Caco-2 (cell line): ENCODE measurements at regions not wholly inside any gene's neighbourhood (a gene's known extent, or its start where the extent isn't known, plus 50 kb on each side); places are given as distances from the start of the nearest gene placed in this dataset.
"Not testable (repeated sequence)": the region's sequence is repeated elsewhere in the genome, so short reads cannot be mapped to it uniquely, and the experiment has no call there.

Experiments used
- BruUV-seq: library from RNA; stranded (reverse); fragments of 400-500 nt; replicated peaks from 2 replicates; lab custom pipeline; 2021; lab: Mats Ljungman, UMichigan
- CTCF ChIA-PET: fragments of 300-600 bp; sonication (Branson Sonifier 250); formaldehyde crosslinking; loops from one replicate; lab custom pipeline; 2022; ENCODE audit warnings: antibody characterized with exemption; lab: Charles Lee
- POLR2A ChIA-PET: fragments of 300-600 bp; sonication (Branson Sonifier 250); formaldehyde crosslinking; loops from one replicate; lab custom pipeline; 2022; ENCODE audit warnings: antibody characterized with exemption; lab: Charles Lee
- DNase-seq, 2 experiments: peaks; one replicate each; pipeline versions ENCODE4 v3.0.0 to v3.0.0-alpha.2; 2020 to 2022
- H3K27me3 ChIP-seq: replicated peaks from 2 replicates; pipeline ENCODE4 v1.6.0; 2011; ENCODE audit warnings: low read length; ENCODE audit not compliant: control insufficient read depth, insufficient read depth
- H3K36me3 ChIP-seq: 2 replicates; pipeline ENCODE4 v1.5.1; 2011; ENCODE audit warnings: low read length; ENCODE audit not compliant: control insufficient read depth, insufficient read depth
- H3K4me1 ChIP-seq: fragments of 250-450 bp; sonication (Bioruptor Pico); 2 replicates; pipeline ENCODE4 v1.5.1; 2020; ENCODE audit warnings: mild to moderate bottlenecking
- H3K4me3 ChIP-seq: 2 replicates; pipeline ENCODE4 v1.5.1; 2011; ENCODE audit warnings: low read depth, mild to moderate bottlenecking, control low read depth, low read length
- H3K9me3 ChIP-seq: fragments of 250-450 bp; sonication (Bioruptor Pico); 2 replicates; pipeline ENCODE4 v1.5.1; 2020; ENCODE audit warnings: mild to moderate bottlenecking, moderate library complexity
- H3K27ac Mint-ChIP-seq: one replicate; pipeline ENCODE4 v1.8.0; 2022; ENCODE audit warnings: mixed read lengths; ENCODE audit not compliant: unreplicated experiment
- H3K27me3 Mint-ChIP-seq: one replicate; pipeline ENCODE4 v1.8.0; 2022; ENCODE audit warnings: mixed read lengths; ENCODE audit not compliant: insufficient read depth, unreplicated experiment
- H3K36me3 Mint-ChIP-seq: one replicate; pipeline ENCODE4 v1.8.0; 2022; ENCODE audit warnings: mild to moderate bottlenecking, mixed read lengths; ENCODE audit not compliant: insufficient read depth, unreplicated experiment
- H3K4me1 Mint-ChIP-seq: one replicate; pipeline ENCODE4 v1.8.0; 2022; ENCODE audit warnings: low read depth, mixed read lengths; ENCODE audit not compliant: unreplicated experiment
- H3K4me3 Mint-ChIP-seq: one replicate; pipeline ENCODE4 v1.8.0; 2022; ENCODE audit warnings: mild to moderate bottlenecking, moderate library complexity, mixed read lengths; ENCODE audit not compliant: unreplicated experiment
- H3K9me3 Mint-ChIP-seq: one replicate; pipeline ENCODE4 v1.8.0; 2022; ENCODE audit warnings: mixed read lengths; ENCODE audit not compliant: unreplicated experiment
- intact Hi-C: fragments of 100-400 bp; cut with micrococcal nuclease; formaldehyde crosslinking; loops from one replicate; pipeline ENCODE4 v1.10.0; 2022; ENCODE audit not compliant: unreplicated experiment
- TF ChIP-seq, protein P1 (sequence below), 2 experiments: fragments of 200-600 bp in 1 of 2; IDR thresholded peaks; 1 replicate in 1 of 2; 2 replicates in 1 of 2; pipeline versions ENCODE4 v1.5.1 to v1.8.0; 2011 to 2022; ENCODE audit warnings: antibody characterized with exemption in 1 of 2, control low read depth in 1 of 2, inconsistent platforms in 1 of 2, low read depth in 1 of 2, low read length in 1 of 2, mild to moderate bottlenecking in 1 of 2, moderate library complexity in 1 of 2; ENCODE audit not compliant: insufficient read depth in 1 of 2, severe bottlenecking in 1 of 2, unreplicated experiment in 1 of 2

DNA sequence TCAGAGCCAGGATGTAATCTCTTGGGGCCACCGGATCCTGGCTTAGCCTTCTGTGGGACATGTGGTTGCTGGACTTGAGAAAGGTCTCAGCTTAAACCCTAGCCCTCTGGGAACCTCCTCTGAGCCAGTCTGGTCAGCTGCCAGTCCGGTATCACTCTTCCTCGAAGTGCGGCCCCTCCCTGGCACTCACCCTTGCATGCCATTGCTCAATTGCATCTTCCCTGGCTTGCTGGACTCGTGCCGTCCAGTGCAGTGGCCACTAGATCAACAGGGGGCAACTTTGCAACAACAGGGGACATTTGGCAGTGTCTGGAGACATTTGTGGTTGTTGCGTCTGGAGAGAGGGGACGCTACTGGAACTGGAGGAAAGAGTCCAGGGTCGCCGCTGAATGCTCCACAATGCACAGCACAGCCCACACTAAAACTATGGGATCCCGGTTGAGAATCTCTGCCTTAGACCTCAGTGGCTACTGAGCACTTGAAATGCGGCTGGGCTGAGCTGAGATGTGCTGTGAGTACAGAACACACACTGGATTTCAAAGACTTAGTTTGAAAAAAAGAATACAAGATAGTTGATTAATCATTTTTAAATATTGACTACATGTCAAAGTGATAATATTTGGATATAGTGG, 152.1 kb downstream of the TFAP2C start:
- H3K9me3 Mint-ChIP-seq, result no peaks in the 10 kb centered on the region
- Histone ChIP-seq H3K4me3 (no peak overlapping the region), H3K27me3 (no peaks in the 10 kb centered on the region), H3K4me1 (no peaks in the 10 kb centered on the region), H3K9me3 (no peaks in the 10 kb centered on the region), H3K36me3 (no peaks in the 10 kb centered on the region)
- no peak overlapping the region for H3K27ac Mint-ChIP-seq
- ChIA-PET POLR2A (no interaction called here), CTCF (interaction anchor here (0.7 kb wide), 1 partner anchor 59 kb away, joined by 3 read pairs; no protein-coding TSS in a partner anchor)
- no peaks in the 10 kb centered on the region for H3K4me1 Mint-ChIP-seq
- no TSS peak for BruUV-seq
- no peak overlapping the region for H3K4me3 Mint-ChIP-seq
- intact Hi-C loops, result no loop called here
- TF ChIP-seq, protein P1, sequence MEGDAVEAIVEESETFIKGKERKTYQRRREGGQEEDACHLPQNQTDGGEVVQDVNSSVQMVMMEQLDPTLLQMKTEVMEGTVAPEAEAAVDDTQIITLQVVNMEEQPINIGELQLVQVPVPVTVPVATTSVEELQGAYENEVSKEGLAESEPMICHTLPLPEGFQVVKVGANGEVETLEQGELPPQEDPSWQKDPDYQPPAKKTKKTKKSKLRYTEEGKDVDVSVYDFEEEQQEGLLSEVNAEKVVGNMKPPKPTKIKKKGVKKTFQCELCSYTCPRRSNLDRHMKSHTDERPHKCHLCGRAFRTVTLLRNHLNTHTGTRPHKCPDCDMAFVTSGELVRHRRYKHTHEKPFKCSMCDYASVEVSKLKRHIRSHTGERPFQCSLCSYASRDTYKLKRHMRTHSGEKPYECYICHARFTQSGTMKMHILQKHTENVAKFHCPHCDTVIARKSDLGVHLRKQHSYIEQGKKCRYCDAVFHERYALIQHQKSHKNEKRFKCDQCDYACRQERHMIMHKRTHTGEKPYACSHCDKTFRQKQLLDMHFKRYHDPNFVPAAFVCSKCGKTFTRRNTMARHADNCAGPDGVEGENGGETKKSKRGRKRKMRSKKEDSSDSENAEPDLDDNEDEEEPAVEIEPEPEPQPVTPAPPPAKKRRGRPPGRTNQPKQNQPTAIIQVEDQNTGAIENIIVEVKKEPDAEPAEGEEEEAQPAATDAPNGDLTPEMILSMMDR (IDR thresholded peaks at IDR 0.05; ENCODE audit: insufficient read depth in 1 of 2, low read depth in 1 of 2, low read length in 1 of 2, severe bottlenecking in 1 of 2, unreplicated experiment in 1 of 2), result no peak
- H3K27me3 Mint-ChIP-seq, result peaks cover 17% of the 10 kb centered on the region
- no peaks in the 10 kb centered on the region for H3K36me3 Mint-ChIP-seq
- DNase-seq, result no peak

DNA sequence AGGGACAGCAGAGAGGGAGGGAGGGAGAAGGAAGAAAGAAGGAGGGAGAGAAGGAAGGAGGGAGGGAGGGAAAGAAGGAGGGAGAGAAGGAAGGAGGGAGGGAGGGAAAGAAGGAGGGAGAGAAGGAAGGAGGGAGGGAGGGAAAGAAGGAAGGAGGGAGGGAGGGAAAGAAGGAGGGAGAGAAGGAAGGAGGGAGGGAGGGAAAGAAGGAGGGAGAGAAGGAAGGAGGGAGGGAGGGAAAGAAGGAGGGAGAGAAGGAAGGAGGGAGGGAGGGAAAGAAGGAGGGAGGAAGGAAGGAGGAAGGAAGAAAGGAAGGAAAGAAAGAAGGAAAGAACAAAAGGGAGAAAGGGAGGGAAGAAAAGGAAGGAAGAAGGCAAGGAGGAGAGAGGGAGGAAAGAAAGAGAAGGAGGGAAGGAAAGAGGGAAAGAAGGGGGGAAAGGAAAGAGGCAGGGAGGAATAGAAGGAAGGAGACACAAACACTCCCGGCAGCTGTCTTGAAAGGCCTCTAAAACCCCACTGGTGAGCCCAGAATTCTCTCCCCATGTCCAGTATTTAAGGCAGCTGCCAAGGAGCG, 153.0 kb downstream of the TFAP2C start:
- DNase-seq, H3K9me3 Mint-ChIP-seq, H3K4me1 Mint-ChIP-seq, H3K27ac Mint-ChIP-seq, intact Hi-C loops, BruUV-seq, H3K36me3 ChIP-seq, H3K9me3 ChIP-seq, H3K4me3 Mint-ChIP-seq, H3K36me3 Mint-ChIP-seq, POLR2A ChIA-PET, H3K27me3 ChIP-seq, H3K4me3 ChIP-seq, H3K4me1 ChIP-seq: not testable (repeated sequence)
- peaks cover 17% of the 10 kb centered on the region for H3K27me3 Mint-ChIP-seq
- CTCF ChIA-PET, result interaction anchor here (0.6 kb wide), 2 partner anchors 159 to 279 kb away, joined by 3 to 4 read pairs; no protein-coding TSS in a partner anchor

DNA sequence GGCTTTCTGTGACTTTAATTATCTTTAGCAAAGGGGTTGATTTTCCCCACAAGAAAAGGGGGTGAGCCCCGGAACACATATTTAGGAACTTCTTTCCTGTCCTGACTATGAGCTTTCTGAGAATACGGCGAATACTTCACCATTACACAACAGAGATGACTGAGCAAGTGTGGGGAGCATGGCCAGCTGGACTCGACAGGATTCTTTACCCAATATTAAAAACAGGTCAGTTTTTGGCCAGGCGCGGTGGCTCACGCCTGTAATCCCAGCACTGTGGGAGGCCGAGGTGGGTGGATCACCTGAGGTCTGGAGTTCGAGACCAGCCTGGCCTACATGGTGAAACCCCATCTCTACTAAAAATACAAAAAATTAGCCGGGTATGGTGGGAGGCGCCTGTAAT, 153.7 kb downstream of the TFAP2C start:
- H3K4me3 Mint-ChIP-seq, DNase-seq, H3K36me3 ChIP-seq, H3K9me3 Mint-ChIP-seq, H3K9me3 ChIP-seq, H3K4me1 ChIP-seq, POLR2A ChIA-PET, H3K27me3 ChIP-seq, H3K4me1 Mint-ChIP-seq, intact Hi-C loops, H3K27ac Mint-ChIP-seq, H3K4me3 ChIP-seq, H3K36me3 Mint-ChIP-seq, BruUV-seq: not testable (repeated sequence)
- CTCF ChIA-PET, result interaction anchor here (0.6 kb wide), 2 partner anchors 159 to 278 kb away, joined by 3 to 4 read pairs; no protein-coding TSS in a partner anchor
- peaks cover 17% of the 10 kb centered on the region for H3K27me3 Mint-ChIP-seq

DNA sequence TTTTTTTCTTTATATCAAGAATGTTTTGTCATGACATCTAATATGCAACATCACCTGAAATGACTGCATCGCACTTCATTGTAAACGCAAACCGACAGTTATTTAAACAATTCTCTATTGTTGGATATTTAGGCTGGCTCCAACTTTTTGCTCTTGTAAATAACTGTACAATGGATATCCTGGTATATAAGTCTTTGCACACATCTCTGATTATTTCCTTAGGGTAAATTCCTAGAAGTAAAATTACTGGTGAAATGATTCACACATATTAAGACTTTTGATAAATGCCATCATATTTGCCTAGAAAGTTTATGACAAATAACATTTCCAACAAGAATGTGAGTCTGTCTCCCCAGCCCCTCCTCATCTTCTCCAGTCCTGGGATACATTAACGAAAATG, 154.7 kb downstream of the TFAP2C start:
- Mint-ChIP-seq H3K27ac (no peak overlapping the region), H3K36me3 (no peaks in the 10 kb centered on the region), H3K4me3 (no peak overlapping the region), H3K4me1 (peaks cover 11% of the 10 kb centered on the region), H3K27me3 (peaks cover 17% of the 10 kb centered on the region), H3K9me3 (no peaks in the 10 kb centered on the region)
- no peak for DNase-seq
- Histone ChIP-seq H3K27me3 (no peaks in the 10 kb centered on the region), H3K4me1 (peaks cover 9% of the 10 kb centered on the region; the same call in 1 of the 2 replicates), H3K36me3 (no peaks in the 10 kb centered on the region), H3K9me3 (no peaks in the 10 kb centered on the region), H3K4me3 (no peak overlapping the region)
- no TSS peak for BruUV-seq
- ChIA-PET POLR2A (no interaction called here), CTCF (interaction anchor here (0.6 kb wide), 1 partner anchor 154 kb away, joined by 3 read pairs; no protein-coding TSS in a partner anchor)
- TF ChIP-seq, protein P1 (IDR thresholded peaks at IDR 0.05; ENCODE audit: insufficient read depth in 1 of 2, low read depth in 1 of 2, low read length in 1 of 2, severe bottlenecking in 1 of 2, unreplicated experiment in 1 of 2), result no peak
- intact Hi-C loops, result no loop called here
